Fibroblast of lung (primary cell): ENCODE measurements at regions not wholly inside any gene's neighbourhood (a gene's known extent, or its start where the extent isn't known, plus 50 kb on each side); places are given as distances from the start of the nearest gene placed in this dataset.

ENCODE experiments used
- DNase-seq, 2 donors: peaks; one replicate each; pipeline versions ENCODE4 v3.0.0 to v3.0.0-alpha.2; 2010; ENCODE audit warnings: low read depth in 2 of 2
- H2AFZ ChIP-seq: 2 replicates; pipeline ENCODE4 v1.5.1; 2012; ENCODE audit warnings: low read length, control low read depth, inconsistent platforms
- H3K27ac ChIP-seq: 2 replicates; pipeline ENCODE4 v1.5.1; 2011; ENCODE audit warnings: low read length, control low read depth; ENCODE audit not compliant: insufficient read depth
- H3K27me3 ChIP-seq: 2 replicates; pipeline ENCODE4 v1.5.1; 2011; ENCODE audit warnings: mild to moderate bottlenecking, low read length; ENCODE audit not compliant: control insufficient read depth, insufficient read depth
- H3K36me3 ChIP-seq: 2 replicates; pipeline ENCODE4 v1.5.1; 2011; ENCODE audit warnings: low read length; ENCODE audit not compliant: control insufficient read depth, insufficient read depth
- H3K4me1 ChIP-seq: 2 replicates; pipeline ENCODE4 v1.5.1; 2011; ENCODE audit warnings: low read length; ENCODE audit not compliant: control insufficient read depth, insufficient read depth; ENCODE audit errors: extremely low read depth
- H3K4me2 ChIP-seq: 2 replicates; pipeline ENCODE4 v1.5.1; 2011; ENCODE audit warnings: low read length, control low read depth; ENCODE audit not compliant: insufficient read depth; ENCODE audit errors: extremely low read depth
- H3K4me3 ChIP-seq, 4 experiments: fragments of 200-600 bp in 1 of 4; sonication (generic) in 1 of 4; replicated peaks in 1 of 4; 2 replicates each; pipeline ENCODE4 v1.5.1; 2011 to 2016; ENCODE audit warnings: low read length in 4 of 4, low read depth in 3 of 4, mild to moderate bottlenecking in 3 of 4, control low read depth in 2 of 4, inconsistent platforms in 1 of 4, mixed read lengths in 1 of 4; ENCODE audit not compliant: insufficient read depth in 1 of 4; ENCODE audit errors: control extremely low read depth in 1 of 4
- H3K79me2 ChIP-seq: 2 replicates; pipeline ENCODE4 v1.5.1; 2012; ENCODE audit warnings: mild to moderate bottlenecking, low read length, inconsistent platforms; ENCODE audit not compliant: control insufficient read depth, insufficient read depth
- H3K9ac ChIP-seq: 2 replicates; pipeline ENCODE4 v1.5.1; 2011; ENCODE audit warnings: mild to moderate bottlenecking, low read length, control low read depth; ENCODE audit not compliant: insufficient read depth
- H3K9me3 ChIP-seq: 2 replicates; pipeline ENCODE4 v1.5.1; 2012; ENCODE audit warnings: low read depth, low read length; ENCODE audit not compliant: control insufficient read depth, insufficient read depth
- H4K20me1 ChIP-seq: 2 replicates; pipeline ENCODE4 v1.5.1; 2011; ENCODE audit warnings: low read length; ENCODE audit not compliant: control insufficient read depth, insufficient read depth; ENCODE audit errors: extremely low read depth
- EZH2 ChIP-seq: IDR thresholded peaks from 2 replicates; pipeline ENCODE4 v1.5.1; 2012; ENCODE audit warnings: low read length, control low read depth, mild to moderate bottlenecking; ENCODE audit errors: missing control alignments
- TF ChIP-seq, protein P1 (sequence below), 2 donors: IDR thresholded peaks in 1 of 2; conservative IDR thresholded peaks in 1 of 2; 1 replicate in 1 of 2; 2 replicates in 1 of 2; pipeline ENCODE4 v1.5.1; 2011 to 2012; ENCODE audit warnings: low read length in 2 of 2, control low read depth in 1 of 2, inconsistent platforms in 1 of 2, low read depth in 1 of 2, mild to moderate bottlenecking in 1 of 2

DNA sequence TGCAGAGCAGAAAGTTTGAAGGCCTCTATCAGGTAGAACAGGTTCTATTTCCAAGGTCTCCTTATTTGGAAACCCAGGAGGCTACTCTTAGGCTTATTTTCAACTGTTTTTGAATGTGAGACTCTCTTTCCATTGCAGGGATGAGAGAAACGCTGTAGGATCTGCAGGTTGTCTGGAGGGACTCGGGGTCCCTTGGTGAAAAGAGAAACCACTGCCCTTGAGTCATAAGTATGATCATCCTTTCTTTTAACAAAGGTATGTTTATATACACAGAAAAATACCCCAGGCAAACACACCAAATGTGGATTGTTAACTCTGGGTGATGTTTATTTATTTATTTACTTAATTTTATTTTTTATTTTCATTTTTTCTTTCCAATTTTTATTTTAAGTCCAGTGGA, 57.8 kb upstream of the MAX start:
- no peaks in the 10 kb centered on the region for H3K9me3 ChIP-seq
- no peak overlapping the region for H3K27ac ChIP-seq
- H3K4me1 ChIP-seq = peaks cover 3% of the 10 kb centered on the region
- no peak overlapping the region for H2AFZ ChIP-seq
- no peak overlapping the region for H3K4me2 ChIP-seq
- H4K20me1 ChIP-seq = no peaks in the 10 kb centered on the region
- TF ChIP-seq EZH2 = no peak
- TF ChIP-seq, protein P1, sequence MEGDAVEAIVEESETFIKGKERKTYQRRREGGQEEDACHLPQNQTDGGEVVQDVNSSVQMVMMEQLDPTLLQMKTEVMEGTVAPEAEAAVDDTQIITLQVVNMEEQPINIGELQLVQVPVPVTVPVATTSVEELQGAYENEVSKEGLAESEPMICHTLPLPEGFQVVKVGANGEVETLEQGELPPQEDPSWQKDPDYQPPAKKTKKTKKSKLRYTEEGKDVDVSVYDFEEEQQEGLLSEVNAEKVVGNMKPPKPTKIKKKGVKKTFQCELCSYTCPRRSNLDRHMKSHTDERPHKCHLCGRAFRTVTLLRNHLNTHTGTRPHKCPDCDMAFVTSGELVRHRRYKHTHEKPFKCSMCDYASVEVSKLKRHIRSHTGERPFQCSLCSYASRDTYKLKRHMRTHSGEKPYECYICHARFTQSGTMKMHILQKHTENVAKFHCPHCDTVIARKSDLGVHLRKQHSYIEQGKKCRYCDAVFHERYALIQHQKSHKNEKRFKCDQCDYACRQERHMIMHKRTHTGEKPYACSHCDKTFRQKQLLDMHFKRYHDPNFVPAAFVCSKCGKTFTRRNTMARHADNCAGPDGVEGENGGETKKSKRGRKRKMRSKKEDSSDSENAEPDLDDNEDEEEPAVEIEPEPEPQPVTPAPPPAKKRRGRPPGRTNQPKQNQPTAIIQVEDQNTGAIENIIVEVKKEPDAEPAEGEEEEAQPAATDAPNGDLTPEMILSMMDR (conservative IDR thresholded peaks at IDR 0.05 in 1 of 2, IDR thresholded peaks at IDR 0.05 in 1 of 2; ENCODE audit: low read depth in 1 of 2, low read length in 2 of 2) = no peak
- no peaks in the 10 kb centered on the region for H3K36me3 ChIP-seq
- no peaks in the 10 kb centered on the region for H3K79me2 ChIP-seq
- no peak overlapping the region for H3K4me3 ChIP-seq
- H3K9ac ChIP-seq = no peak overlapping the region
- no peaks in the 10 kb centered on the region for H3K27me3 ChIP-seq
- DNase-seq = no peak

DNA sequence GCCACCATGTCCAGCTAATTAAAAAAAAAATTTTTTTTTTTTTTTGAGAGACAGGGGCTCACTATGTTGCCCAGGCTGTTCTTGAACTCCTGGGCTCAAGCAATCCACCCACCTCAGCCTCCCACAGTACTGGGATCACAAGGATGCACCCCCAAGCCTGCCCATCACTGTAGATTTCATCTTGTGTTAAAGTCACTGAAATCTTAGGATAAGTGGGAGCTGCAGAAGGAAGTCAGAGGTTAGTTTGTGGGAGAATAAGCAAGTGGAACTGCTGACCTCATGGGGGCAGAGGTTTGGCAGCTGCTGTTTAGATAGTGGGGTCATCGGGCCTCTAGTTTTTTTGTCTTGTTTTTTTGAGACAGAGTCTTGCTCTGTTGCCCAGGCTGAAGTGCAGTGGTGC, 59.7 kb upstream of the MAX start:
- Histone ChIP-seq H3K4me3 (no peak overlapping the region), H3K4me2 (no peak overlapping the region), H3K27ac (no peak overlapping the region), H3K27me3 (no peaks in the 10 kb centered on the region), H3K4me1 (no peaks in the 10 kb centered on the region), H2AFZ (no peak overlapping the region), H3K36me3 (no peaks in the 10 kb centered on the region), H3K9ac (no peak overlapping the region), H3K79me2 (no peaks in the 10 kb centered on the region), H3K9me3 (no peaks in the 10 kb centered on the region), H4K20me1 (no peaks in the 10 kb centered on the region)
- TF ChIP-seq, protein P1 (conservative IDR thresholded peaks at IDR 0.05 in 1 of 2, IDR thresholded peaks at IDR 0.05 in 1 of 2; ENCODE audit: low read depth in 1 of 2, low read length in 2 of 2) = no peak
- TF ChIP-seq EZH2 = no peak
- DNase-seq = no peak

DNA sequence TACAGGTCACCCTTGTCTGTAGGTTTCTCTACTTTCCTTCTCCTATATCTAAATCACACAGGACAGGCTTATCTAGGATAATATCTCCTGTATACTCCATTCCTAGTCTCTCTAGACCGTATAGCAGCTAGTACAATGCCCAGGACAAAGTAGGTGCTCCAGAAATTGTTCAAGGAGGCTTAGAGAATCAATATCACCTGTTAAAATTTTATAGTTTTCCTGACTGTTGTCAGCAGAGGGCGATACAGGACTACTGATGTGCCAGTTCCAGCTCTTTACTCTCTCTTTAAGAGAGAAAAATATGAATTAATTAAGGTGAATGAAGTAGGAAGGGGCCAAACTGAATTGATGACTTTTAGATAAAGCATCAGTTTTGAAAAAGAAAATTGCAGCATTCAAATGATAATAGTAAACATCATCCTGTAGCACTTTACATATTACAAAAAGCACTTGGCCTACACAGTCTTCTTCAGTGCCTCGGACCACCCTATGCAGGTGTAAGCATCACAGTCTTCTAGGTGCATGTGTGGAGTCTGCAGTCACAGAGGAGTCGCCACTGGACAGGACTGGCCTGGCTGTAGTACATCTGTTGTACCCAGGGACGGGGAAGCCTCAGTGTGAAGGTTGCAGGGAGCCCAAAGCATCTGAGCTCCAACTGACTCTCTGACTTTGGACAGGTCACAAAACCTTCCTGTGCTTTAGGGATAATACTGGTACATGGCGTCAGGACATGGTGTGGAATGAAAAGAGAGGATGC, 61.9 kb upstream of the MAX start:
- Histone ChIP-seq H3K4me3 (no peak overlapping the region), H3K27ac (no peak overlapping the region)
- TF ChIP-seq EZH2 = no peak
- TF ChIP-seq, protein P1 (conservative IDR thresholded peaks at IDR 0.05 in 1 of 2, IDR thresholded peaks at IDR 0.05 in 1 of 2; ENCODE audit: low read depth in 1 of 2, low read length in 2 of 2) = peak; percentile 59 to 63

More for the DNA sequence above, 61.9 kb upstream of the MAX start:
- Histone ChIP-seq H3K27me3 (no peaks in the 10 kb centered on the region), H2AFZ (no peak overlapping the region), H3K36me3 (no peaks in the 10 kb centered on the region), H3K4me1 (no peaks in the 10 kb centered on the region), H3K79me2 (no peaks in the 10 kb centered on the region), H3K9me3 (no peaks in the 10 kb centered on the region), H4K20me1 (no peaks in the 10 kb centered on the region), H3K4me2 (no peak overlapping the region), H3K9ac (no peak overlapping the region)
- peak in 1 of 2 donors; percentile 69 for DNase-seq
